Body of pancreas (tissue), 4 donors: ENCODE measurements at regions not wholly inside any gene's neighbourhood (a gene's known extent, or its start where the extent isn't known, plus 50 kb on each side); places are given as distances from the start of the nearest gene placed in this dataset.

Source experiments
- CTCF ChIP-seq, 7 experiments: fragments of 450-650 bp in 4 of 7; fragments of 200-600 bp in 3 of 7; sonication (generic) in 3 of 7; IDR thresholded peaks; one replicate each; pipeline ENCODE4 v1.5.1; 2016 to 2019; ENCODE audit warnings: antibody characterized with exemption in 7 of 7
- POLR2A ChIP-seq, 3 donors: fragments of 450-650 bp; IDR thresholded peaks; one replicate each; pipeline ENCODE4 v1.6.1; 2016; ENCODE audit warnings: antibody characterized with exemption in 3 of 3, mild to moderate bottlenecking in 2 of 3

- TF ChIP-seq CTCF (IDR thresholded peaks at IDR 0.05): no peak
- TF ChIP-seq POLR2A (IDR thresholded peaks at IDR 0.05): no peak
Measured at GRCh38 chr14:37899365-37899764, 303.9 kb downstream of the TTC6 start.
